HepG2 (cell line): ENCODE measurements at regions not wholly inside any gene's neighbourhood (a gene's known extent, or its start where the extent isn't known, plus 50 kb on each side); places are given as distances from the start of the nearest gene placed in this dataset.

Source experiments
- GFI1 ChIP-seq: sonication (generic); formaldehyde crosslinking; IDR thresholded peaks from 2 replicates; pipeline ENCODE4 v1.5.0; 2020; ENCODE audit warnings: missing genetic modification reagents, mild to moderate bottlenecking, borderline replicate concordance
- HNRNPK ChIP-seq: fragments of 200-400 bp; formaldehyde crosslinking; IDR thresholded peaks from 2 replicates; pipeline ENCODE4 v1.6.1; 2018; ENCODE audit warnings: low read length, low read depth, moderate library complexity, mild to moderate bottlenecking; ENCODE audit not compliant: poor library complexity, severe bottlenecking
- MATR3 ChIP-seq: sonication (generic); formaldehyde crosslinking; IDR thresholded peaks from 2 replicates; pipeline ENCODE4 v1.4.0; 2020; ENCODE audit warnings: missing genetic modification reagents
- MBNL3 ChIP-seq: fragments of 250-450 bp; sonication (Bioruptor Pico); conservative IDR thresholded peaks from 2 replicates; pipeline ENCODE4 v1.8.0; 2022; ENCODE audit warnings: mild to moderate bottlenecking, inconsistent platforms
- TCF12 ChIP-seq, 2 experiments: fragments of 450-650 bp in 1 of 2; sonication (generic) in 1 of 2; formaldehyde crosslinking in 1 of 2; IDR thresholded peaks; 2 replicates each; pipeline versions ENCODE4 v1.6.1 to v1.8.0; 2017 to 2022; ENCODE audit warnings: antibody characterized with exemption in 1 of 2, mild to moderate bottlenecking in 1 of 2, missing genetic modification reagents in 1 of 2, moderate library complexity in 1 of 2
- YEATS4 ChIP-seq: sonication (generic); formaldehyde crosslinking; IDR thresholded peaks from 2 replicates; pipeline ENCODE4 v1.4.0; 2020; ENCODE audit warnings: missing genetic modification reagents, borderline replicate concordance
- ZNF232 ChIP-seq: sonication (generic); formaldehyde crosslinking; IDR thresholded peaks from 2 replicates; pipeline ENCODE4 v1.4.0; 2020; ENCODE audit warnings: missing genetic modification reagents, borderline replicate concordance
- ZNF549 ChIP-seq: sonication (generic); formaldehyde crosslinking; IDR thresholded peaks from 2 replicates; pipeline ENCODE4 v1.5.0; 2020; ENCODE audit warnings: missing genetic modification reagents
- ZNF562 ChIP-seq: sonication (generic); formaldehyde crosslinking; IDR thresholded peaks from 2 replicates; pipeline ENCODE4 v1.8.0; 2022; ENCODE audit warnings: missing genetic modification reagents, borderline replicate concordance
- TF ChIP-seq, protein P1 (sequence below): sonication (generic); formaldehyde crosslinking; IDR thresholded peaks from 2 replicates; pipeline ENCODE4 v1.5.1; 2020; ENCODE audit warnings: mild to moderate bottlenecking, missing genetic modification reagents, borderline replicate concordance
- TF ChIP-seq, protein P2 (sequence below): sonication (generic); formaldehyde crosslinking; IDR thresholded peaks from 2 replicates; pipeline ENCODE4 v1.4.0; 2020; ENCODE audit warnings: missing genetic modification reagents
- TF ChIP-seq, protein P3 (sequence below): IDR thresholded peaks from 2 replicates; pipeline ENCODE4 v1.6.1; 2012; ENCODE audit warnings: low read depth, low read length, improper control_type of control experiment

DNA sequence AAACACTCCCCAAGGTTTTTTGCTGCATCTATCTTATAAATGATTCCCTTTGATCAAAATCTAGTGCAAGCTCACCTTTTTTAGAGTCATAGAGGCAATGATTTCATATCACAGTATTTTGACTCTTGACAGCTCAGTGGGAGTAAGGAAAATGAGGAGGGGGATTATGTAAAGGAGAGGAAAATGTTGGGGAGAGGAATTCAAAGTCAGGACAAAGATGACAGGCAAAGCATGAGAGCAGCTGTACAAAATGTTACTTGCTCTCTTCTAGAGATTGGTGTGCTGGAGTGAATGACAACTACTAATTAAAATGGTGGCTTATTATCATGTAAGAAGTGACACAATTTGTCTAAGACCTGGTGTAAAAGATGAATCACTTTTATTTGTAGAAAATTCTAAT is 644.6 kb upstream of the CHORDC1 start (continued):
- TF ChIP-seq, protein P1, sequence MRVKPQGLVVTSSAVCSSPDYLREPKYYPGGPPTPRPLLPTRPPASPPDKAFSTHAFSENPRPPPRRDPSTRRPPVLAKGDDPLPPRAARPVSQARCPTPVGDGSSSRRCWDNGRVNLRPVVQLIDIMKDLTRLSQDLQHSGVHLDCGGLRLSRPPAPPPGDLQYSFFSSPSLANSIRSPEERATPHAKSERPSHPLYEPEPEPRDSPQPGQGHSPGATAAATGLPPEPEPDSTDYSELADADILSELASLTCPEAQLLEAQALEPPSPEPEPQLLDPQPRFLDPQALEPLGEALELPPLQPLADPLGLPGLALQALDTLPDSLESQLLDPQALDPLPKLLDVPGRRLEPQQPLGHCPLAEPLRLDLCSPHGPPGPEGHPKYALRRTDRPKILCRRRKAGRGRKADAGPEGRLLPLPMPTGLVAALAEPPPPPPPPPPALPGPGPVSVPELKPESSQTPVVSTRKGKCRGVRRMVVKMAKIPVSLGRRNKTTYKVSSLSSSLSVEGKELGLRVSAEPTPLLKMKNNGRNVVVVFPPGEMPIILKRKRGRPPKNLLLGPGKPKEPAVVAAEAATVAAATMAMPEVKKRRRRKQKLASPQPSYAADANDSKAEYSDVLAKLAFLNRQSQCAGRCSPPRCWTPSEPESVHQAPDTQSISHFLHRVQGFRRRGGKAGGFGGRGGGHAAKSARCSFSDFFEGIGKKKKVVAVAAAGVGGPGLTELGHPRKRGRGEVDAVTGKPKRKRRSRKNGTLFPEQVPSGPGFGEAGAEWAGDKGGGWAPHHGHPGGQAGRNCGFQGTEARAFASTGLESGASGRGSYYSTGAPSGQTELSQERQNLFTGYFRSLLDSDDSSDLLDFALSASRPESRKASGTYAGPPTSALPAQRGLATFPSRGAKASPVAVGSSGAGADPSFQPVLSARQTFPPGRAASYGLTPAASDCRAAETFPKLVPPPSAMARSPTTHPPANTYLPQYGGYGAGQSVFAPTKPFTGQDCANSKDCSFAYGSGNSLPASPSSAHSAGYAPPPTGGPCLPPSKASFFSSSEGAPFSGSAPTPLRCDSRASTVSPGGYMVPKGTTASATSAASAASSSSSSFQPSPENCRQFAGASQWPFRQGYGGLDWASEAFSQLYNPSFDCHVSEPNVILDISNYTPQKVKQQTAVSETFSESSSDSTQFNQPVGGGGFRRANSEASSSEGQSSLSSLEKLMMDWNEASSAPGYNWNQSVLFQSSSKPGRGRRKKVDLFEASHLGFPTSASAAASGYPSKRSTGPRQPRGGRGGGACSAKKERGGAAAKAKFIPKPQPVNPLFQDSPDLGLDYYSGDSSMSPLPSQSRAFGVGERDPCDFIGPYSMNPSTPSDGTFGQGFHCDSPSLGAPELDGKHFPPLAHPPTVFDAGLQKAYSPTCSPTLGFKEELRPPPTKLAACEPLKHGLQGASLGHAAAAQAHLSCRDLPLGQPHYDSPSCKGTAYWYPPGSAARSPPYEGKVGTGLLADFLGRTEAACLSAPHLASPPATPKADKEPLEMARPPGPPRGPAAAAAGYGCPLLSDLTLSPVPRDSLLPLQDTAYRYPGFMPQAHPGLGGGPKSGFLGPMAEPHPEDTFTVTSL (CRISPR knock-in tag), result no peak
- TF ChIP-seq, protein P2, sequence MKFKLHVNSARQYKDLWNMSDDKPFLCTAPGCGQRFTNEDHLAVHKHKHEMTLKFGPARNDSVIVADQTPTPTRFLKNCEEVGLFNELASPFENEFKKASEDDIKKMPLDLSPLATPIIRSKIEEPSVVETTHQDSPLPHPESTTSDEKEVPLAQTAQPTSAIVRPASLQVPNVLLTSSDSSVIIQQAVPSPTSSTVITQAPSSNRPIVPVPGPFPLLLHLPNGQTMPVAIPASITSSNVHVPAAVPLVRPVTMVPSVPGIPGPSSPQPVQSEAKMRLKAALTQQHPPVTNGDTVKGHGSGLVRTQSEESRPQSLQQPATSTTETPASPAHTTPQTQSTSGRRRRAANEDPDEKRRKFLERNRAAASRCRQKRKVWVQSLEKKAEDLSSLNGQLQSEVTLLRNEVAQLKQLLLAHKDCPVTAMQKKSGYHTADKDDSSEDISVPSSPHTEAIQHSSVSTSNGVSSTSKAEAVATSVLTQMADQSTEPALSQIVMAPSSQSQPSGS, result no peak
- TF ChIP-seq MBNL3 (no peak), MATR3 (CRISPR knock-in tag) (no peak), ZNF562 (CRISPR knock-in tag) (no peak), HNRNPK (no peak), ZNF232 (no peak), GFI1 (no peak), YEATS4 (CRISPR knock-in tag) (no peak), TCF12 (IDR thresholded peaks at IDR 0.05) (no peak), TCF12 (CRISPR knock-in tag; IDR thresholded peaks at IDR 0.05) (no peak), ZNF549 (no peak)
- TF ChIP-seq, protein P3, sequence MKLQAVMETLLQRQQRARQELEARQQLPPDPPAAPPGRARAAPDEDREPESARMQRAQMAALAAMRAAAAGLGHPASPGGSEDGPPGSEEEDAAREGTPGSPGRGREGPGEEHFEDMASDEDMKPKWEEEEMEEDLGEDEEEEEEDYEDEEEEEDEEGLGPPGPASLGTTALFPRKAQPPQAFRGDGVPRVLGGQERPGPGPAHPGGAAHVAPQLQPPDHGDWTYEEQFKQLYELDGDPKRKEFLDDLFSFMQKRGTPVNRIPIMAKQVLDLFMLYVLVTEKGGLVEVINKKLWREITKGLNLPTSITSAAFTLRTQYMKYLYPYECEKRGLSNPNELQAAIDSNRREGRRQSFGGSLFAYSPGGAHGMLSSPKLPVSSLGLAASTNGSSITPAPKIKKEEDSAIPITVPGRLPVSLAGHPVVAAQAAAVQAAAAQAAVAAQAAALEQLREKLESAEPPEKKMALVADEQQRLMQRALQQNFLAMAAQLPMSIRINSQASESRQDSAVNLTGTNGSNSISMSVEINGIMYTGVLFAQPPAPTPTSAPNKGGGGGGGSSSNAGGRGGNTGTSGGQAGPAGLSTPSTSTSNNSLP, result no peak
- TF ChIP-seq, all 625 proteins: peak for 0
